WERI-Rb-1 (cell line): ENCODE measurements at regions not wholly inside any gene's neighbourhood (a gene's known extent, or its start where the extent isn't known, plus 50 kb on each side); places are given as distances from the start of the nearest gene placed in this dataset.

Experiments
- DNase-seq: peaks from one replicate; pipeline ENCODE4 v3.0.0-alpha.2; 2020
- H3K27ac ChIP-seq: fragments of 250-450 bp; sonication (Bioruptor Pico); 2 replicates; pipeline ENCODE4 v1.5.1; 2020; ENCODE audit warnings: mild to moderate bottlenecking, moderate library complexity
- H3K27me3 ChIP-seq: fragments of 250-450 bp; sonication (Bioruptor Pico); 2 replicates; pipeline ENCODE4 v1.5.1; 2021; ENCODE audit warnings: mild to moderate bottlenecking, low read depth, moderate library complexity; ENCODE audit not compliant: insufficient read depth, severe bottlenecking
- H3K36me3 ChIP-seq: fragments of 250-450 bp; sonication (Bioruptor Pico); 2 replicates; pipeline ENCODE4 v1.5.1; 2020; ENCODE audit warnings: mild to moderate bottlenecking, moderate library complexity
- H3K4me3 ChIP-seq: 2 replicates; pipeline ENCODE4 v1.5.1; 2011; ENCODE audit warnings: low read depth, mild to moderate bottlenecking, control low read depth, low read length
- H3K9me3 ChIP-seq: fragments of 250-450 bp; sonication (Bioruptor Pico); 2 replicates; pipeline ENCODE4 v1.5.1; 2021; ENCODE audit warnings: mild to moderate bottlenecking, moderate library complexity; ENCODE audit not compliant: severe bottlenecking
- TF ChIP-seq, protein P1 (sequence below): IDR thresholded peaks from 2 replicates; pipeline ENCODE4 v1.5.1; 2011; ENCODE audit warnings: low read depth, mild to moderate bottlenecking, control low read depth, inconsistent platforms, low read length

DNA sequence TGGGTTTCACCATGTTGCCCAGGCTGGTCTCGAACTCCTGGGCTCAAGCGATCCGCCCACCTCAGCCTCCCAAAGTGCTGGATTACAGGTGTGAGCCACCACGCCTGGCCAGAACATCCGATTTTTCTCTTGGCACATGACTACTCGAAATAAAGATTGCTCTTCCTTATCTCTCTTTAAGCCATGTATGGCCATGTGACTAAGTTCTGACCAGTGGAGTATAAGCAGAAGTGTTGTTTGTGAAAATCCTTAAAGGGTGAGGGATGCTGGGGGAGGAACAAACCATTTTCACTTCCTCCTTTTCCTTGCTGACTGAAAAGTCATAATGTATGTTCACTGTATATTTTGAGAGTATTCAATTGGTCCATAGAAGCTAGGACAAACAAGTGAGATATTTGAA lies 50.7 kb upstream of the ATF7IP start:
- TF ChIP-seq, protein P1, sequence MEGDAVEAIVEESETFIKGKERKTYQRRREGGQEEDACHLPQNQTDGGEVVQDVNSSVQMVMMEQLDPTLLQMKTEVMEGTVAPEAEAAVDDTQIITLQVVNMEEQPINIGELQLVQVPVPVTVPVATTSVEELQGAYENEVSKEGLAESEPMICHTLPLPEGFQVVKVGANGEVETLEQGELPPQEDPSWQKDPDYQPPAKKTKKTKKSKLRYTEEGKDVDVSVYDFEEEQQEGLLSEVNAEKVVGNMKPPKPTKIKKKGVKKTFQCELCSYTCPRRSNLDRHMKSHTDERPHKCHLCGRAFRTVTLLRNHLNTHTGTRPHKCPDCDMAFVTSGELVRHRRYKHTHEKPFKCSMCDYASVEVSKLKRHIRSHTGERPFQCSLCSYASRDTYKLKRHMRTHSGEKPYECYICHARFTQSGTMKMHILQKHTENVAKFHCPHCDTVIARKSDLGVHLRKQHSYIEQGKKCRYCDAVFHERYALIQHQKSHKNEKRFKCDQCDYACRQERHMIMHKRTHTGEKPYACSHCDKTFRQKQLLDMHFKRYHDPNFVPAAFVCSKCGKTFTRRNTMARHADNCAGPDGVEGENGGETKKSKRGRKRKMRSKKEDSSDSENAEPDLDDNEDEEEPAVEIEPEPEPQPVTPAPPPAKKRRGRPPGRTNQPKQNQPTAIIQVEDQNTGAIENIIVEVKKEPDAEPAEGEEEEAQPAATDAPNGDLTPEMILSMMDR = no peak
- Histone ChIP-seq H3K36me3 (no peaks in the 10 kb centered on the region), H3K9me3 (no peaks in the 10 kb centered on the region), H3K4me3 (no peak overlapping the region), H3K27ac (no peak overlapping the region), H3K27me3 (no peaks in the 10 kb centered on the region)
- DNase-seq = no peak

DNA sequence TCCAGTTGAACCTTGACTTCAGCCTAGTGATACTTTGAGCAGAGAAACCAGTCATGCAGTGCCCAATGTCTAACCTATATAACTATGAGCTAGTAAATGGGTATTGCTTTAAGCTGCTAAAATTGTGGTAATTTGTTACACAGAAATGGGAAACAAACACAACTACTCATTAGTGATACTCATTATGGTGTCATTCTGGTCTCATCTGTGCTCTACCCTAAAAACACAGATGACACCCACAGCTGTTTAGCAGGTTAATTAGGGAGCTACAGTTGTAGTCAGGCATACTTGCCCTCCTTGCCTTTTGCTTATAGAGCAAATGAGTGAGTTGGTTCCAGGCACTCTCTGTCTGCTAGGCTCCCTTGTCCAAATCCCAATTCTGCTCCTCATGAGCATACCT lies 50.0 kb upstream of the ATF7IP start:
- Histone ChIP-seq H3K27me3 (no peaks in the 10 kb centered on the region), H3K4me3 (no peak overlapping the region), H3K27ac (no peak overlapping the region), H3K36me3 (no peaks in the 10 kb centered on the region), H3K9me3 (no peaks in the 10 kb centered on the region)
- TF ChIP-seq, protein P1 = no peak
- DNase-seq = no peak
